GM04503 (cell line): ENCODE measurements at regions not wholly inside any gene's neighbourhood (a gene's known extent, or its start where the extent isn't known, plus 50 kb on each side); places are given as distances from the start of the nearest gene placed in this dataset.

Source experiments
- DNase-seq: peaks from one replicate; pipeline ENCODE4 v3.0.0-alpha.2; 2012; ENCODE audit warnings: low read depth

- DNase-seq, result no peak
Observed at GRCh38 chr20:40491009-40491590, 197.9 kb downstream of the MAFB start.

- DNase-seq, result peak; percentile 63
Observed at GRCh38 chr20:40489886-40490285, 199.2 kb downstream of the MAFB start.

- DNase-seq, result no peak
Observed at GRCh38 chr20:40488401-40488800, 200.6 kb downstream of the MAFB start.

DNA sequence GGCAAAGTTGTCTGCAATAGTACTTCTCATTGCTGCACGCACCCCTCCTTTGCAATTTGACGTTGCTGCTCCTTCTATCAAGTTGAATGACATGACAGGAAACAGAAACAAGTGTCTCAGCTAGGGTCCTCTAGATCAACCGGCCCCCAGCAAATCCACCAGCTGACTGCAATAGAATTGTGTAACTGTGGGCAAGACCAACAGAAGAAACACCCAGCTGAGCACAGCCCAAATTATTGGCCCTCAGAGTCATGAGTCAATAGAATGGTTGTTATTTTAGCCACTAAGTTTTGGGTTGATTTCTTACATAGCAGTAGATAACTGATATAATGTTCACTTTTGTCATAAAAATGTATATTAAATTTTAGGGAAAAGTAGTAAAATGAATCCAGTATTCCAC lies 202.7 kb downstream of the MAFB start:
- DNase-seq, result no peak

- no peak for DNase-seq
Observed at GRCh38 chr20:40481743-40482458, 207.1 kb downstream of the MAFB start.

DNA sequence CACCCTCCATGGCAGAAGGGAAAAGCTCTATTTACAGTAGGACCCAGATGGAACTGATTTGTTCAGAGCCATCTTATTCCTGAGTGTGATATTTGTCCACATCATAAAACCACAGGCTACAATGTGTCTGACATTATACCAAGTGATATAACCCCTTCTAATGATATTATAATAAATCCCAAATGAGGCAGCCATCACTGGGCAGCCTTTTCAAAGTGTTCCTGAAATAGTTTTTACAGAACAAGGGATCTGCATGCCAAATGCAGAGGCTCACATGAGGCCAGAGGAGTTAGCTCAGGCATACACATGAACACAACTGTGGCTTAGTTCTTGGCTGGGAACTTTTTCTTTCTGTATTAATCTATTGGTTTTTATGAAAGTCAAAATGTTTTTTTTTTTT lies 207.7 kb downstream of the MAFB start:
- no peak for DNase-seq

DNA sequence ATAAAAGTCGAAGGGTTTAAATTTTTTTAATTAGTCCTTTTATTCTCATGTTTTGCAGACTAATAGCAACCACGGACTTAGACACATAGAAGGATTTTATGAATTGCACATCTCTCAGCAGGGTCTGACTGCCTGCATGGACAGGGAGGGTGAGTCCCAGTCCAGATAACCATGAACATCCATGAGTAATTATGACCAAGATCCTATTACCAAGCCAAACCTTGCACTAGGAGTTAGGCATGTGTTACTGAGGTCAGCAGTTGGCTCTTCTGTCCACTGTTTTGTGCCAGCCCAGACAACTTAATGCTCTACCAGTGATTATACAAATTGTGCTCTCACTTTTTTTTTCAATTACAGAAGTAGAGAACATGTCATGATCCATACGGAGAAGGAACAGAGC lies 211.2 kb downstream of the MAFB start:
- DNase-seq, result no peak

- no peak for DNase-seq
Observed at GRCh38 chr20:40476461-40476860, 212.6 kb downstream of the MAFB start.

DNA sequence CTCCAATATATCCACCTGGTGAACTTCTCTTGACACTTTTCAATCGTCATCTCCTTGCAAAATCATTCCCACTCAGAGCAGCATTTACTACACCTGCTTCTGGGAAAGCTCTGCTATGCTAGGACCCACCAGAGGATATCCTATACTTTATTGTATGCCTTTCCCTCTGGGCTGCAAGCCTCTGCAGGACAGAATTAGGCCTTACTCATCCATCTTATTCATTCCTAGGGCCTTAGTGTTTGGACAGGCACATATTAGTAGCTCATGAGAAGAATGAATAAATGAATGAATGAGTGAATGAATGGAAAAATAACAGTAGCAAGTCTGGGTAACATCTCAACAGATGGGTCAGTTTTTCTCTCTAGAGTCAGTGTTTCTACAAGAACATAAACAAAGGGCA lies 216.1 kb downstream of the MAFB start:
- no peak for DNase-seq

DNA sequence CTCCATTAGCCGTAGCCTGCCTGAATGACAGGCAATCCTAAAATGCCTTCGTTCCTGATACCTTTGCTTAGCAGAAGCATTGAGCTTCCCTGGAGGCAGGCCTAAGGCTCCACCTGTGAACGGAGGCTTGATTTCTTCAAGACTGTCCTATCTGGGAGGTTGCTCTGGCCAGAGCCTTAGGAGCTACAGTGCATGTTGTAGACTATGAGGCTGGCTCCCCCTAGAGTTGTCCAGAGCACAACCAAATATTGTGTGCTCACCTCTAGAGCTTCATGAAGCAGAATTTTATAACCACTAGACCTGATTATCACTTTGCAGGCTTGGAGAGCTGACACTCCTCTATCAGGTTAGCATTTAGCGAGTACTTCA lies 217.8 kb downstream of the MAFB start:
- no peak for DNase-seq

- no peak for DNase-seq
Observed at GRCh38 chr20:40470445-40471260, 218.4 kb downstream of the MAFB start.

DNA sequence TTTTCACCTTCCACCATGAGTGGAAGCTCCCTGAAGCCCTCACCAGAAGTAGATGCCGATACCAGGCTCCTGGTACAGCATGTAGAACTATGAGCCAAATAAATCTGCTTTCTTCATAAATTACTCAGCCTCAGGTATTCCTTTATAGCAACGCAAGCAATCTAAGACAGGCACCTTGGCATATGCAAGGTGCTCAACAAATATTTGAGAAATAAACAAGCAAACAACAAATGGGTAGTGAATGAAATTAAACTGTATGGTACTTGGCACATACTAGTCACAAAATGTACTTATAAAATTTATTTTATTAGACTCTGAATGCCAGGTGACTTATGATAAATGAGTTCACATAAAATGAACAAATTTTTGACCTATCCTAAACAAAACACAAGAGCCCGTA lies 220.3 kb downstream of the MAFB start:
- no peak for DNase-seq

DNA sequence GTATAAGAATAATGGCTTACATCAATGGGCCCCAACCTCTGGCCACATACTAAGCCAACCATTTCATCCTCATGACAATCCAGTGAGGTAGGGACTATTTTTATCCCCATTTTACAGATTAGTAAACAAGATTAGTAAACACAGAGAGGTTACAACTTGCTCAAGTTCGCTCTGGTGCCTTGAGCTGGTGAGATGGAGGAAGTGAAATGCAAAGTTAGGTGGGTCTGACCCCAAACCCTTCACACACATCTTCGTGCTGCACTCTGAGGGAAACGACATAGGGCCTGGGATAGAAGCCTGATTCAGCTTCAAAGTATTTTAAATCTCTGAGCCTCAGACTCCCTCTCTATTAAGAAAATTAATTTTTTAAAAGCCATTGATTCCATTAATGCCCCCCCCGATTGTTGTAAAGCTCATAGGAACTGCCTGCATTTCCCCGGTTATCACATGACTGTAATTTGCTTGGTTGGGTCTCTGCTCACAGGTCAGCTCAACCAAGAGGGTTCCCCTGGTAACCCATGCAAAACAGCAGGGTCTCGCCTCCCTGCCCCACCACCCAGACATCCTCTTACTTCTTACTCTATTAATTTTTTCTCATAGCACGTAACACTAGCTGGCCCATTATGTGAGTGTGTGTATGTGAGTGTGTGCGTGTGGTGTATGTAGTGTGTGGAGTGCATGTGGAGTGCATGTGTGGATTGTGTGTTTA lies 221.2 kb downstream of the MAFB start:
- no peak for DNase-seq

DNA sequence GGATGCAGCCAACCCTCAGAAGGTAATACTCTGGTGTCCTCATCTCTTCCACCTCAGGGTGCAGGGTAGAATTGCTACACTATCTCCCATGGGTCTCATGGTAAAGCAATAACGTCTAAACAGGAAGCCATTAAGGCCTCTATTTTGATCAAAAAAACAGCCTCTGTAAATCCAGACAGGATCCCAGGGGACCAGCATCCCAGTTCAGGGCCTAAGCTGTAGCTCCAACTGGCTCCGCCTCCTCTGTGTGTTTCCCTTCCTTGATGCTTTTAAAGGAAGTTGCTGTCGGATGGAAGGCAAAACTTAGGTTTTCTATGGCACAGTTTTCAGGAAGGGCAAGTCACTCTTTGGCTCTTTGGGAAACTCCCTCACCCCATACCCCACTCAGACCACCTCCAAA lies 222.0 kb downstream of the MAFB start:
- DNase-seq, result no peak

DNA sequence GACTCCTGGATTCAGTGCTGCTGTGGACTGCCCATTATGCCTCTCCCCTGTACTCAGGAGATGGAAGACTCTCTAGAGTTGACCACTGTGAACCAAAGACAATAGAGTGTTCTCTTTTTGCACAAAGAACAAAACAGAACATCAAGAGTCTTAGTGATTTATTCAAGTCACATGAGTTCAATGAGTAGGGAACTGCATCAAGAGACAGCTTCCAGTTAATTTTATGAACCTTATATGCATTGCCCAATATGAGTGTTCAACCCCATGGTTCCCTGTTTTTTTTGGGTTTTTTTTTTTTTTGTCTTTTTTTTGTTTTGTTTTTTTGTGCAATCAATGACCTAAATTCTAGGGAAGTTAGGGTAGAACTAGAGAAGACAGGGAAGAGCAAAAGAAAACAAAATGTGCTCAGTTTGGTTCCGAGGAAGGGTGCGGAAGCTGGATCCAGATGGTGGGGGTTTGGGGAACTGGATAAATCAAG lies 224.3 kb downstream of the MAFB start:
- DNase-seq, result no peak

DNA sequence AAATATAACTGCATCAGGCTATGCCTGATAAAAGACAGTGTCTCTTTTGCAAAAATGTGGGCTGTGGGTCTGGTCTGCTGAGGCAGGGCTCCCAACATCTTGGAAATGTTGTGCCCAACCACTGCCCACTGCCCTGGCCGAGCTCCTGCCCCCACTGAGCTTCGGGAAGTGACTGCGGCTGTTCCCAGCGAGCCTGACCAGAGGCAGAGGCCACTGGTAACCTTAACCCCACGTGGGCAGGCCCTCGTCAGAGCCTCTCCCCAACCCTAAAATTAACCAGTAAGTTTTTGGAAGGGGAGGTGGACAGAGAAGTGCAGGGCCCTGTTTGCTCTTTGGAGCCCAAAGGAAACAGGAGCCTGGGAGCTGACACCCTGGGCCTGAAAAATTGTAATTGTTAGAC lies 225.9 kb downstream of the MAFB start:
- no peak for DNase-seq

DNA sequence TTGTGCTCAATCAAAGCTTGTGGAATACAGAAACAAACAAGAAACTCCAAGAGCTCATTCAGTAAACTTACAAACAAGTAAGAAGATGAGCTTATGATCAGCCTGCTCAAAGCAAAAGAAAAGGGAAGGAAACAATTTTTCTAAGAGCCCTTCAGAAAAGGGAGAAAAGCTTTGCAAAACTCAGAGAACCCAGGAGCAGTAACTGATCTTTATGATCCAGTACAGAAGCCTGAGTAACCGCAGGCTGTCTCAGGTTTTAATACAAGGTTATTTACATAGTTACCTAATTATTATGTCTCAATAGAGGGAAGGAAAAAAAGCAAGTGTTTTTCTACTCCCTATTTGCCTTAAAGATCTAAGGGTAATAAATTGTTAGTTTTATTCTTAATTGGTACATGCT lies 226.5 kb downstream of the MAFB start:
- DNase-seq, result no peak

- no peak for DNase-seq
Observed at GRCh38 chr20:40459299-40459698, 229.7 kb downstream of the MAFB start.

GRCh38 chr20:40457404-40457803 lies 231.6 kb downstream of the MAFB start:
- DNase-seq, result no peak

GRCh38 chr20:40452758-40453157 lies 236.3 kb downstream of the MAFB start:
- DNase-seq, result no peak

DNA sequence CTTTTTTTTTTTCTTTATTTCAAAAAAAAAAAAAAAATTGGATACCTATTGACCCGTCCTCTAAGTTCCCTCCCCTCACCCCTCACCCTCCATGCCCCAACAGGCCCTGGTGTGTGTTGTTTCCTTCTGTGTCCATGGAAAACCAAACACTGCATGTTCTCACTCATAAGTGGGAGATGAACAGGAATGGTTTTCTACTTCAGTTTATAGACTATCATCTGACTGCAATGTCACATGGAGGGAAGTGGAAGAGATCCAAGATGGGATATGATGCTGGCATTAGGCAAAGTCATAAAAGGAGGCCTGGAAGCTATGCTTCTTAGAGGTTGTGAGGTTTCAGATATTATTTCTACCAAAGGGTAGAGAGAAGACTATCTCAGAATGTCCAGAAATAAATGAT lies 237.5 kb downstream of the MAFB start:
- DNase-seq, result no peak

- no peak for DNase-seq
Observed at GRCh38 chr20:40449974-40450616, 238.9 kb downstream of the MAFB start.
